Upper lobe of left lung (tissue), 6 donors: ENCODE measurements at regions not wholly inside any gene's neighbourhood (a gene's known extent, or its start where the extent isn't known, plus 50 kb on each side); places are given as distances from the start of the nearest gene placed in this dataset.

Source experiments
- ATAC-seq, 2 donors: fragments of 200-7000 bp; cut with Tn5 transposase; one replicate each; pipeline ENCODE4 v1.9.1; 2022; ENCODE audit warnings: mild to moderate bottlenecking in 2 of 2, moderate library complexity in 2 of 2; ENCODE audit not compliant: low FRiP score in 2 of 2
- DNase-seq, 2 donors: peaks; one replicate each; pipeline ENCODE4 v3.0.0-alpha.2; 2019 to 2020
- H3K27ac ChIP-seq, 4 donors: fragments of 200-600 bp; sonication (generic); one replicate each; pipeline ENCODE4 v1.5.1; 2016 to 2019
- H3K27me3 ChIP-seq, 4 donors: fragments of 200-600 bp; sonication (generic); one replicate each; pipeline ENCODE4 v1.5.1; 2017 to 2019
- H3K36me3 ChIP-seq, 4 donors: fragments of 200-600 bp; sonication (generic); one replicate each; pipeline ENCODE4 v1.5.1; 2016 to 2019
- H3K4me1 ChIP-seq, 4 donors: fragments of 200-600 bp; sonication (generic); one replicate each; pipeline ENCODE4 v1.5.1; 2018 to 2019
- H3K4me3 ChIP-seq, 4 donors: fragments of 200-600 bp; sonication (generic); one replicate each; pipeline ENCODE4 v1.5.1; 2017 to 2019; ENCODE audit warnings: mild to moderate bottlenecking in 2 of 4, moderate library complexity in 1 of 4
- H3K9me3 ChIP-seq, 4 donors: fragments of 200-600 bp; sonication (generic); one replicate each; pipeline ENCODE4 v1.5.1; 2018 to 2019
- EP300 ChIP-seq, 4 donors: sonication (generic); formaldehyde crosslinking; IDR thresholded peaks; one replicate each; pipeline ENCODE4 v1.5.1; 2017; ENCODE audit warnings: antibody characterized with exemption in 4 of 4, control low read depth in 2 of 4
- POLR2A ChIP-seq, 4 donors: fragments of 450-650 bp; IDR thresholded peaks; one replicate each; pipeline ENCODE4 v1.5.1; 2016 to 2017; ENCODE audit warnings: antibody characterized with exemption in 4 of 4, mild to moderate bottlenecking in 2 of 4
- POLR2AphosphoS5 ChIP-seq, 2 donors: sonication (generic); formaldehyde crosslinking; IDR thresholded peaks; one replicate each; pipeline ENCODE4 v1.5.1; 2017; ENCODE audit warnings: antibody characterized with exemption in 2 of 2
- WGBS, 2 donors: methylation state at CpG; one replicate each; pipeline ENCODE4 v1.1.5; 2017 to 2018; 5-methylcytosine and 5-hydroxymethylcytosine counted together
- TF ChIP-seq, protein P1 (sequence below), 6 experiments: fragments of 450-650 bp in 4 of 6; fragments of 200-600 bp in 2 of 6; sonication (generic) in 2 of 6; IDR thresholded peaks; one replicate each; pipeline ENCODE4 v1.5.1; 2016 to 2019; ENCODE audit warnings: antibody characterized with exemption in 6 of 6
- donor health status: DM: no; HTN: no; CAD: no; lungs with moderate emphysema.
- donor health status: DM: no; HTN: yes; CAD: no; lungs with severe emphysema.

DNA sequence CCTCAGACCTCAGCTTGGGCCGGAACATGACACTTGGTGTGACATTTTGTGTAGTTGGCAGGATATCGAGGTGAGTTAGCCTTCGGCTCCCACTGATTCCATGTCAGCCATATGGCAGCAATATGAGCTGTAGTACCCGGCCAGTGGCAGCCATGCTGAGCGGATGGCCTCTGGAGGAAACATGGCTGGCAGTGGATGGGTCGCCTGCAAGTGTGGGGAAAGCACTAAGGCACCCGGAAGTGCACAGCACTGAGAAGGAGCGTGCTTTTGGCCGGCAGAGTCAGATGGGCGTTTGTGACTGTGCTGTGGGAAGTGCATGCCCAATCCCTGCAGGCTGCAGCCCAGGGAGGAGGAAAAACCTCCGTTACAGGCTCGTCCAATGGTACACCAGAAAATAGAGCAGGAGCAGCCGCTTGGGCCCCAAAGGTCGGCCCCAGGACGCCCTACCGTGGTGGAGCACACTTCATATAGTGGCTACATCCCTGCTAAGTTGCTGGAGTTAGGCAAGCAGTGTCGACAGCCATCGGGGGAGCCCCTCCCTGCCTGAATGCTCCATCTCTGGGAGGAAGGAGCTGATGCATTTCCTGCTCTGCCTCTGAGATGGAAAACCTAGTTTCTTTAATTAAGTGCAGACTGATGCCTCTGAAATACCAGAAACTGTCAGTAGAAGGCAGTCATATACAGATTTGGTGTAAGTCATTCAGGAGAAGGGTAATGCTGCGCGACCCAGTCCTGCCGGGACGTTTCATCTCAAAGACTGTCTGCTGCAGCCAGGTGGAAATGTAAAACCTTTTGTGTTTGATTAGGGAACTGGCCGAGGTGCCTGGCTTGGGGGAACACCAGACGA is 2185.8 kb upstream of the ACO1 start:
- Histone ChIP-seq H3K27me3 (no peaks in the 10 kb centered on the region), H3K9me3 (peaks cover 0 to 8% (median 0%) of the 10 kb centered on the region in 4 donors), H3K4me1 (no peaks in the 10 kb centered on the region), H3K36me3 (no peaks in the 10 kb centered on the region), H3K27ac (peak overlapping the region in 1 of 4 donors; percentile 6), H3K4me3 (no peak overlapping the region)
- DNase-seq (peak in 1 of 2 donors; percentile 39), ATAC-seq (peak in 1 of 2 donors; percentile 35)
- TF ChIP-seq, protein P1, sequence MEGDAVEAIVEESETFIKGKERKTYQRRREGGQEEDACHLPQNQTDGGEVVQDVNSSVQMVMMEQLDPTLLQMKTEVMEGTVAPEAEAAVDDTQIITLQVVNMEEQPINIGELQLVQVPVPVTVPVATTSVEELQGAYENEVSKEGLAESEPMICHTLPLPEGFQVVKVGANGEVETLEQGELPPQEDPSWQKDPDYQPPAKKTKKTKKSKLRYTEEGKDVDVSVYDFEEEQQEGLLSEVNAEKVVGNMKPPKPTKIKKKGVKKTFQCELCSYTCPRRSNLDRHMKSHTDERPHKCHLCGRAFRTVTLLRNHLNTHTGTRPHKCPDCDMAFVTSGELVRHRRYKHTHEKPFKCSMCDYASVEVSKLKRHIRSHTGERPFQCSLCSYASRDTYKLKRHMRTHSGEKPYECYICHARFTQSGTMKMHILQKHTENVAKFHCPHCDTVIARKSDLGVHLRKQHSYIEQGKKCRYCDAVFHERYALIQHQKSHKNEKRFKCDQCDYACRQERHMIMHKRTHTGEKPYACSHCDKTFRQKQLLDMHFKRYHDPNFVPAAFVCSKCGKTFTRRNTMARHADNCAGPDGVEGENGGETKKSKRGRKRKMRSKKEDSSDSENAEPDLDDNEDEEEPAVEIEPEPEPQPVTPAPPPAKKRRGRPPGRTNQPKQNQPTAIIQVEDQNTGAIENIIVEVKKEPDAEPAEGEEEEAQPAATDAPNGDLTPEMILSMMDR (IDR thresholded peaks at IDR 0.05) = no peak
- TF ChIP-seq POLR2AphosphoS5 (IDR thresholded peaks at IDR 0.05) (no peak), POLR2A (IDR thresholded peaks at IDR 0.05) (no peak), EP300 (IDR thresholded peaks at IDR 0.05) (no peak)
- WGBS, 2 donors = 76 to 85% methylated on average over 13 to 24 of the region's 24 CpGs

GRCh38 chr9:30201024-30201423 is 2183.4 kb upstream of the ACO1 start:
- Histone ChIP-seq H3K36me3 (no peaks in the 10 kb centered on the region), H3K4me3 (no peak overlapping the region), H3K4me1 (no peaks in the 10 kb centered on the region), H3K9me3 (peaks cover 0 to 8% (median 0%) of the 10 kb centered on the region in 4 donors), H3K27me3 (no peaks in the 10 kb centered on the region), H3K27ac (no peak overlapping the region)
- no peak for DNase-seq
- no peak for ATAC-seq
- WGBS, 2 donors = 82 to 97% methylated on average over 3 of the region's 3 CpGs
- TF ChIP-seq, protein P1 (IDR thresholded peaks at IDR 0.05) = no peak
- TF ChIP-seq POLR2A (IDR thresholded peaks at IDR 0.05) (no peak), POLR2AphosphoS5 (IDR thresholded peaks at IDR 0.05) (no peak), EP300 (IDR thresholded peaks at IDR 0.05) (no peak)

GRCh38 chr9:30235068-30235467 is 2149.4 kb upstream of the ACO1 start:
- TF ChIP-seq, protein P1 (IDR thresholded peaks at IDR 0.05) = no peak
- TF ChIP-seq EP300 (IDR thresholded peaks at IDR 0.05) (no peak), POLR2AphosphoS5 (IDR thresholded peaks at IDR 0.05) (no peak), POLR2A (IDR thresholded peaks at IDR 0.05) (no peak)
- 54 to 72% methylated on average over 4 of the region's 4 CpGs for WGBS, 2 donors
- H3K36me3 ChIP-seq = no peaks in the 10 kb centered on the region
- no peaks in the 10 kb centered on the region for H3K9me3 ChIP-seq
- no peak overlapping the region for H3K27ac ChIP-seq
- DNase-seq = no peak
- H3K27me3 ChIP-seq = no peaks in the 10 kb centered on the region
- ATAC-seq = no peak
- H3K4me3 ChIP-seq = no peak overlapping the region
- no peaks in the 10 kb centered on the region for H3K4me1 ChIP-seq

- TF ChIP-seq POLR2A (IDR thresholded peaks at IDR 0.05) (no peak), POLR2AphosphoS5 (IDR thresholded peaks at IDR 0.05) (no peak), EP300 (IDR thresholded peaks at IDR 0.05) (no peak)
- TF ChIP-seq, protein P1 (IDR thresholded peaks at IDR 0.05) = no peak
- no peak for ATAC-seq
- no peak overlapping the region for H3K4me3 ChIP-seq
These were observed 2148.9 kb upstream of the ACO1 start for GRCh38 chr9:30235564-30235963.

GRCh38 chr9:30239878-30240277 is 2144.6 kb upstream of the ACO1 start:
- ATAC-seq = no peak

More at GRCh38 chr9:30235564-30235963, 2148.9 kb upstream of the ACO1 start:
- WGBS, 2 donors = 57 to 60% methylated on average over 2 of the region's 2 CpGs
- H3K27me3 ChIP-seq = no peaks in the 10 kb centered on the region
- DNase-seq = no peak
- H3K9me3 ChIP-seq = no peaks in the 10 kb centered on the region
- H3K4me1 ChIP-seq = no peaks in the 10 kb centered on the region
- no peaks in the 10 kb centered on the region for H3K36me3 ChIP-seq
- H3K27ac ChIP-seq = no peak overlapping the region

More at GRCh38 chr9:30239878-30240277, 2144.6 kb upstream of the ACO1 start:
- no peak overlapping the region for H3K27ac ChIP-seq
- 47 to 65% methylated on average over 2 of the region's 2 CpGs for WGBS, 2 donors
- no peaks in the 10 kb centered on the region for H3K27me3 ChIP-seq
- H3K4me1 ChIP-seq = no peaks in the 10 kb centered on the region
- H3K9me3 ChIP-seq = no peaks in the 10 kb centered on the region
- no peak overlapping the region for H3K4me3 ChIP-seq
- no peaks in the 10 kb centered on the region for H3K36me3 ChIP-seq
- DNase-seq = no peak
- TF ChIP-seq POLR2AphosphoS5 (IDR thresholded peaks at IDR 0.05) (no peak), POLR2A (IDR thresholded peaks at IDR 0.05) (no peak), EP300 (IDR thresholded peaks at IDR 0.05) (no peak)
- TF ChIP-seq, protein P1 (IDR thresholded peaks at IDR 0.05) = no peak
